HCT116 (cell line): ENCODE measurements at regions not wholly inside any gene's neighbourhood (a gene's known extent, or its start where the extent isn't known, plus 50 kb on each side); places are given as distances from the start of the nearest gene placed in this dataset.
"Not testable (repeated sequence)": the region's sequence is repeated elsewhere in the genome, so short reads cannot be mapped to it uniquely, and the experiment has no call there.

Experiments
- ATAC-seq: fragments of 200-7000 bp; cut with Tn5 transposase; 2 replicates; pipeline ENCODE4 v1.9.1; 2020; ENCODE audit warnings: mild to moderate bottlenecking, moderate library complexity
- BruUV-seq: library from RNA; stranded (reverse); fragments of 400-500 nt; replicated peaks from 2 replicates; lab custom pipeline; 2021; lab: Mats Ljungman, UMichigan
- CTCF ChIA-PET: fragments of 300-600 bp; sonication (Branson Sonifier 250); formaldehyde crosslinking; loops from one replicate; lab custom pipeline; 2021; ENCODE audit warnings: antibody characterized with exemption; lab: Charles Lee
- POLR2A ChIA-PET: fragments of 300-600, 350-600 bp; sonication (Branson Sonifier 250); formaldehyde crosslinking; loops from one replicate; lab custom pipeline; 2021; ENCODE audit warnings: antibody characterized with exemption; lab: Charles Lee
- RAD21 ChIA-PET, 2 experiments: fragments of 300-600 bp; sonication (Branson Sonifier 250); formaldehyde crosslinking; loops; one replicate each; lab custom pipeline; 2023; ENCODE audit warnings: low total read pairs in 2 of 2; ENCODE audit not compliant: uncharacterized antibody in 2 of 2, unreplicated experiment in 2 of 2, low non-redundant PET in 1 of 2; lab: Charles Lee
- DNase-seq: peaks from one replicate; pipeline ENCODE4 v3.0.0-alpha.2; 2010; ENCODE audit warnings: low read depth, low spot score
- H2AFZ ChIP-seq: fragments of 200-600 bp; shearing (Covaris generic), sonication (generic); 2 replicates; pipeline ENCODE4 v1.6.1; 2017; ENCODE audit warnings: low read depth, mixed run types, mixed read lengths, antibody characterized with exemption, low read length; ENCODE audit not compliant: poor library complexity, severe bottlenecking
- H3K27ac ChIP-seq: 2 replicates; pipeline ENCODE4 v1.5.1; 2012; ENCODE audit warnings: low read depth, low read length
- H3K27me3 ChIP-seq: fragments of 200-600 bp; sonication (generic); 2 replicates; pipeline ENCODE4 v1.6.1; 2016; ENCODE audit warnings: mixed run types, low read length, mixed read lengths; ENCODE audit not compliant: insufficient read depth
- H3K36me3 ChIP-seq, 2 experiments: fragments of 200-500 bp in 1 of 2; fragments of 200-600 bp in 1 of 2; sonication (Bioruptor generic) in 1 of 2; sonication (generic) in 1 of 2; 2 replicates each; pipeline versions ENCODE4 v1.5.1 to v1.6.1; 2014 to 2016; ENCODE audit warnings: low read length in 2 of 2, inconsistent platforms in 1 of 2, mixed read lengths in 1 of 2, mixed run types in 1 of 2; ENCODE audit not compliant: insufficient read depth in 2 of 2, control insufficient read depth in 1 of 2
- H3K4me1 ChIP-seq, 2 experiments: fragments of 200-600 bp in 1 of 2; sonication (generic) in 1 of 2; 2 replicates each; pipeline versions ENCODE4 v1.5.1 to v1.6.1; 2012 to 2017; ENCODE audit warnings: low read length in 2 of 2, inconsistent platforms in 1 of 2, mild to moderate bottlenecking in 1 of 2, mixed read lengths in 1 of 2, mixed run types in 1 of 2, moderate library complexity in 1 of 2; ENCODE audit not compliant: insufficient read depth in 2 of 2, control insufficient read depth in 1 of 2
- H3K4me2 ChIP-seq: fragments of 200-600 bp; sonication (generic); 2 replicates; pipeline ENCODE4 v1.6.1; 2017; ENCODE audit warnings: mixed run types, low read length, mixed read lengths
- H3K4me3 ChIP-seq, 2 experiments: fragments of 200-600 bp in 1 of 2; sonication (generic) in 1 of 2; replicated peaks in 1 of 2; 2 replicates each; pipeline ENCODE4 v1.5.1; 2011 to 2016; ENCODE audit warnings: low read length in 2 of 2, control low read depth in 1 of 2, low read depth in 1 of 2, mild to moderate bottlenecking in 1 of 2, mixed read lengths in 1 of 2, mixed run types in 1 of 2
- H3K79me2 ChIP-seq: fragments of 200-600 bp; sonication (generic); 2 replicates; pipeline ENCODE4 v1.6.1; 2017; ENCODE audit warnings: mild to moderate bottlenecking, mixed run types, low read length, moderate library complexity, mixed read lengths; ENCODE audit not compliant: insufficient read depth
- H3K9ac ChIP-seq: fragments of 200-600 bp; sonication (generic); 2 replicates; pipeline ENCODE4 v1.6.1; 2016; ENCODE audit warnings: low read length, mixed read lengths
- H3K9me2 ChIP-seq: fragments of 200-600 bp; sonication (generic), shearing (Covaris generic); 2 replicates; pipeline ENCODE4 v1.6.1; 2017; ENCODE audit warnings: mixed run types, mild to moderate bottlenecking, moderate library complexity; ENCODE audit not compliant: insufficient read depth
- H3K9me3 ChIP-seq, 2 experiments: fragments of 200-500 bp in 1 of 2; fragments of 200-600 bp in 1 of 2; sonication (Bioruptor generic) in 1 of 2; sonication (generic) in 1 of 2; 2 replicates each; pipeline ENCODE4 v1.6.1; 2014 to 2017; ENCODE audit warnings: low read length in 2 of 2, mixed read lengths in 2 of 2, inconsistent platforms in 1 of 2, low read depth in 1 of 2, mild to moderate bottlenecking in 1 of 2, mixed run types in 1 of 2, moderate library complexity in 1 of 2; ENCODE audit not compliant: control insufficient read depth in 1 of 2, insufficient read depth in 1 of 2
- H4K20me1 ChIP-seq: fragments of 200-600 bp; sonication (generic), shearing (Covaris generic); 2 replicates; pipeline ENCODE4 v1.6.1; 2017; ENCODE audit warnings: mixed run types, mild to moderate bottlenecking, moderate library complexity; ENCODE audit not compliant: insufficient read depth
- intact Hi-C: fragments of 100-400 bp; cut with micrococcal nuclease; formaldehyde crosslinking; loops from 2 replicates; pipeline ENCODE4 v1.10.0; 2022

GRCh38 chr15:20991691-20992090 lies 125.6 kb upstream of the POTEB2 start:
- BruUV-seq, H3K36me3 ChIP-seq, H3K4me1 ChIP-seq, H3K27me3 ChIP-seq, intact Hi-C loops, POLR2A ChIA-PET, H3K9me3 ChIP-seq, ATAC-seq, H3K27ac ChIP-seq, RAD21 ChIA-PET, H3K79me2 ChIP-seq, CTCF ChIA-PET, H3K9ac ChIP-seq, H2AFZ ChIP-seq, H4K20me1 ChIP-seq, DNase-seq, H3K4me3 ChIP-seq, H3K9me2 ChIP-seq, H3K4me2 ChIP-seq: not testable (repeated sequence)

DNA sequence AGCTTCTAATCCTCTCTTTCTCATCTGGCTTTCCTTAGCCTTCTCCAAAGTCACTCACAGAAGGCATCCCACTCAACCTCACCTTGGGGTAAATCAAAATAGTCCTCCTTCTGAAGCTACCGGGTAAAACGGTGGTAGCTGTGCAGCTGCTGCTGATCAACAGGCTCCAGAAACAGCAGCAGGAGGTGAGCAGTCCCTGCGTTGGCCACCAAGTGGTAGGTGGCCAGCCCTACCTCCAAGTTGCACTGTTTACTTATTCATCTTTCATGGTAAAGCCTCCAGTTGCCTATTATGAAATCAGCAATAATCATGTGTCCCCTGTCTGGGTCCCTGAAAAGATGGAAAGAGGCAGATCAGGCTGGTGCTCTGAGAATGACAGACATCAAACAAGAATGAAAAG lies 125.1 kb upstream of the POTEB2 start:
- H3K9ac ChIP-seq, DNase-seq, H3K4me2 ChIP-seq, H3K4me3 ChIP-seq, H3K27me3 ChIP-seq, H3K79me2 ChIP-seq, CTCF ChIA-PET, intact Hi-C loops, BruUV-seq, H4K20me1 ChIP-seq, H2AFZ ChIP-seq, H3K27ac ChIP-seq, H3K4me1 ChIP-seq, H3K9me3 ChIP-seq, ATAC-seq, POLR2A ChIA-PET, H3K9me2 ChIP-seq, RAD21 ChIA-PET, H3K36me3 ChIP-seq: not testable (repeated sequence)

DNA sequence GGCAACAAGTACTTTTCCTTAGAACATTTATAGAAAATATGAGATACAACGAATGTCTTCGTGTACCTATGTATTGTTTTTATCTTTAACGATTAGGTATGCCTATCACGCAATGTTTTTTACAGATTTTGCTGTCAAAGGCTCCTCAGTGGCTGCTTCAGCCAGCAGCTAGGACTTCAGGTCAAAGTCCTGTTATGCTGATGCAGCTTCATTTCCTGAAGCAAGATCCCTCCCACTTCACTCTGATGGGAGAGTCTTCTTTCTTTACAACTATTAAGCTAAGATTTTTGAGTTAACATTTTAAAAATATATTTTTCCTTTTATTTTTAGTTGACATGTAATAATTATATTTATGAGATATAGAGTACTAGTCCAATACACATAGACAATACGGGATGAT lies 120.7 kb upstream of the POTEB2 start:
- H4K20me1 ChIP-seq, H3K4me3 ChIP-seq, RAD21 ChIA-PET, BruUV-seq, H3K9ac ChIP-seq, POLR2A ChIA-PET, H3K36me3 ChIP-seq, DNase-seq, H3K79me2 ChIP-seq, H3K27me3 ChIP-seq, H3K27ac ChIP-seq, H2AFZ ChIP-seq, H3K4me1 ChIP-seq, H3K4me2 ChIP-seq, ATAC-seq, H3K9me3 ChIP-seq, CTCF ChIA-PET, intact Hi-C loops, H3K9me2 ChIP-seq: not testable (repeated sequence)

GRCh38 chr15:20978057-20978456 lies 111.9 kb upstream of the POTEB2 start:
- H3K79me2 ChIP-seq, BruUV-seq, H2AFZ ChIP-seq, H3K4me3 ChIP-seq, H3K9me3 ChIP-seq, POLR2A ChIA-PET, ATAC-seq, intact Hi-C loops, H3K9me2 ChIP-seq, H3K36me3 ChIP-seq, H3K27me3 ChIP-seq, H3K9ac ChIP-seq, H4K20me1 ChIP-seq, CTCF ChIA-PET, H3K4me1 ChIP-seq, H3K27ac ChIP-seq, RAD21 ChIA-PET, DNase-seq, H3K4me2 ChIP-seq: not testable (repeated sequence)

DNA sequence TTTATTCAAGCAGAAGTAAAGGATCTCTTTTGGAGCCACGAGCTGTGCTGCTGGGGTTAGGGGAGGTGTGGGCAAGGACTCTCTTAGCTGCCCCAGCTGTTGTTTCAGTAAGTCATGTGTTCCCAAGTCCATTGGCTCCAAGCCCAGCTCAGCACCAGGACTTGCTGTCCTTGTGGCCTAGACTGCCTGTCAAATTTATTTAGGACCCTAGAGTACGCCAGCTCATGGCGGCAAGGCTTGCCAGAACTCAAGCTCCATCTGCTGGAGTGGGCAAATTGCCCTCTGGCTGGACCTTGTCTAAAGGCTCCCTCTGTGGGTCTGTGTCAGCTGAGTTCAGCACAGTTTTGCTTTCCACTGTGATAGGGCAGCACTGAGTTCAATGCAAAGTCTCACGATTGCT lies 106.6 kb upstream of the POTEB2 start:
- H3K9me3 ChIP-seq, H3K27ac ChIP-seq, H3K4me2 ChIP-seq, POLR2A ChIA-PET, H3K9me2 ChIP-seq, H2AFZ ChIP-seq, H3K9ac ChIP-seq, H3K4me3 ChIP-seq, BruUV-seq, H4K20me1 ChIP-seq, H3K27me3 ChIP-seq, DNase-seq, H3K79me2 ChIP-seq, CTCF ChIA-PET, intact Hi-C loops, ATAC-seq, H3K4me1 ChIP-seq, H3K36me3 ChIP-seq, RAD21 ChIA-PET: not testable (repeated sequence)
